Sigmoid colon (tissue), 4 donors: ENCODE measurements at regions not wholly inside any gene's neighbourhood (a gene's known extent, or its start where the extent isn't known, plus 50 kb on each side); places are given as distances from the start of the nearest gene placed in this dataset.

ENCODE experiments used
- POLR2A ChIP-seq, 2 donors: fragments of 450-650 bp; IDR thresholded peaks; one replicate each; pipeline ENCODE4 v1.6.1; 2016; ENCODE audit warnings: antibody characterized with exemption in 2 of 2, mild to moderate bottlenecking in 2 of 2, moderate library complexity in 2 of 2
- POLR2AphosphoS5 ChIP-seq, 4 donors: sonication (generic); formaldehyde crosslinking; IDR thresholded peaks; one replicate each; pipeline ENCODE4 v1.6.1; 2017; ENCODE audit warnings: antibody characterized with exemption in 4 of 4

GRCh38 chr2:55761024-55761423 is 67.4 kb upstream of the PNPT1 start:
- TF ChIP-seq POLR2AphosphoS5 (IDR thresholded peaks at IDR 0.05) = no peak
- TF ChIP-seq POLR2A (IDR thresholded peaks at IDR 0.05) = no peak
